Upper lobe of left lung (tissue), 6 donors: ENCODE measurements at regions not wholly inside any gene's neighbourhood (a gene's known extent, or its start where the extent isn't known, plus 50 kb on each side); places are given as distances from the start of the nearest gene placed in this dataset.

Experiments
- ATAC-seq, 2 donors: fragments of 200-7000 bp; cut with Tn5 transposase; one replicate each; pipeline ENCODE4 v1.9.1; 2022; ENCODE audit warnings: mild to moderate bottlenecking in 2 of 2, moderate library complexity in 2 of 2; ENCODE audit not compliant: low FRiP score in 2 of 2
- DNase-seq, 2 donors: peaks; one replicate each; pipeline ENCODE4 v3.0.0-alpha.2; 2019 to 2020
- H3K27ac ChIP-seq, 4 donors: fragments of 200-600 bp; sonication (generic); one replicate each; pipeline ENCODE4 v1.5.1; 2016 to 2019
- H3K27me3 ChIP-seq, 4 donors: fragments of 200-600 bp; sonication (generic); one replicate each; pipeline ENCODE4 v1.5.1; 2017 to 2019
- H3K36me3 ChIP-seq, 4 donors: fragments of 200-600 bp; sonication (generic); one replicate each; pipeline ENCODE4 v1.5.1; 2016 to 2019
- H3K4me1 ChIP-seq, 4 donors: fragments of 200-600 bp; sonication (generic); one replicate each; pipeline ENCODE4 v1.5.1; 2018 to 2019
- H3K4me3 ChIP-seq, 4 donors: fragments of 200-600 bp; sonication (generic); one replicate each; pipeline ENCODE4 v1.5.1; 2017 to 2019; ENCODE audit warnings: mild to moderate bottlenecking in 2 of 4, moderate library complexity in 1 of 4
- H3K9me3 ChIP-seq, 4 donors: fragments of 200-600 bp; sonication (generic); one replicate each; pipeline ENCODE4 v1.5.1; 2018 to 2019
- EP300 ChIP-seq, 4 donors: sonication (generic); formaldehyde crosslinking; IDR thresholded peaks; one replicate each; pipeline ENCODE4 v1.5.1; 2017; ENCODE audit warnings: antibody characterized with exemption in 4 of 4, control low read depth in 2 of 4
- POLR2A ChIP-seq, 4 donors: fragments of 450-650 bp; IDR thresholded peaks; one replicate each; pipeline ENCODE4 v1.5.1; 2016 to 2017; ENCODE audit warnings: antibody characterized with exemption in 4 of 4, mild to moderate bottlenecking in 2 of 4
- POLR2AphosphoS5 ChIP-seq, 2 donors: sonication (generic); formaldehyde crosslinking; IDR thresholded peaks; one replicate each; pipeline ENCODE4 v1.5.1; 2017; ENCODE audit warnings: antibody characterized with exemption in 2 of 2
- WGBS, 2 donors: methylation state at CpG; one replicate each; pipeline ENCODE4 v1.1.5; 2017 to 2018; 5-methylcytosine and 5-hydroxymethylcytosine counted together
- TF ChIP-seq, protein P1 (sequence below), 6 experiments: fragments of 450-650 bp in 4 of 6; fragments of 200-600 bp in 2 of 6; sonication (generic) in 2 of 6; IDR thresholded peaks; one replicate each; pipeline ENCODE4 v1.5.1; 2016 to 2019; ENCODE audit warnings: antibody characterized with exemption in 6 of 6
- donor health status: DM: no; HTN: no; CAD: no; lungs with moderate emphysema.
- donor health status: DM: no; HTN: yes; CAD: no; lungs with severe emphysema.

GRCh38 chr2:16189836-16190160 lies 249.4 kb downstream of the MYCN start:
- Histone ChIP-seq H3K4me1 (no peaks in the 10 kb centered on the region), H3K9me3 (no peaks in the 10 kb centered on the region), H3K36me3 (no peaks in the 10 kb centered on the region), H3K4me3 (no peak overlapping the region), H3K27me3 (no peaks in the 10 kb centered on the region), H3K27ac (no peak overlapping the region)
- DNase-seq, result no peak
- TF ChIP-seq EP300 (IDR thresholded peaks at IDR 0.05) (no peak), POLR2AphosphoS5 (IDR thresholded peaks at IDR 0.05) (no peak), POLR2A (IDR thresholded peaks at IDR 0.05) (no peak)
- TF ChIP-seq, protein P1, sequence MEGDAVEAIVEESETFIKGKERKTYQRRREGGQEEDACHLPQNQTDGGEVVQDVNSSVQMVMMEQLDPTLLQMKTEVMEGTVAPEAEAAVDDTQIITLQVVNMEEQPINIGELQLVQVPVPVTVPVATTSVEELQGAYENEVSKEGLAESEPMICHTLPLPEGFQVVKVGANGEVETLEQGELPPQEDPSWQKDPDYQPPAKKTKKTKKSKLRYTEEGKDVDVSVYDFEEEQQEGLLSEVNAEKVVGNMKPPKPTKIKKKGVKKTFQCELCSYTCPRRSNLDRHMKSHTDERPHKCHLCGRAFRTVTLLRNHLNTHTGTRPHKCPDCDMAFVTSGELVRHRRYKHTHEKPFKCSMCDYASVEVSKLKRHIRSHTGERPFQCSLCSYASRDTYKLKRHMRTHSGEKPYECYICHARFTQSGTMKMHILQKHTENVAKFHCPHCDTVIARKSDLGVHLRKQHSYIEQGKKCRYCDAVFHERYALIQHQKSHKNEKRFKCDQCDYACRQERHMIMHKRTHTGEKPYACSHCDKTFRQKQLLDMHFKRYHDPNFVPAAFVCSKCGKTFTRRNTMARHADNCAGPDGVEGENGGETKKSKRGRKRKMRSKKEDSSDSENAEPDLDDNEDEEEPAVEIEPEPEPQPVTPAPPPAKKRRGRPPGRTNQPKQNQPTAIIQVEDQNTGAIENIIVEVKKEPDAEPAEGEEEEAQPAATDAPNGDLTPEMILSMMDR (IDR thresholded peaks at IDR 0.05), result no peak
- ATAC-seq, result no peak
- 90 to 94% methylated on average over 3 of the region's 3 CpGs for WGBS, 2 donors

- H3K27me3 ChIP-seq, result no peaks in the 10 kb centered on the region
- H3K27ac ChIP-seq, result no peak overlapping the region
- TF ChIP-seq POLR2A (IDR thresholded peaks at IDR 0.05) (no peak), EP300 (IDR thresholded peaks at IDR 0.05) (no peak), POLR2AphosphoS5 (IDR thresholded peaks at IDR 0.05) (no peak)
- TF ChIP-seq, protein P1 (IDR thresholded peaks at IDR 0.05), result no peak
- no peak overlapping the region for H3K4me3 ChIP-seq
- WGBS, 2 donors, result 76 to 80% methylated on average over 5 of the region's 5 CpGs
- no peaks in the 10 kb centered on the region for H3K36me3 ChIP-seq
- no peak for ATAC-seq
- no peak for DNase-seq
- H3K4me1 ChIP-seq, result no peaks in the 10 kb centered on the region
- no peaks in the 10 kb centered on the region for H3K9me3 ChIP-seq
Observed at GRCh38 chr2:16189029-16189835, 248.9 kb downstream of the MYCN start.

DNA sequence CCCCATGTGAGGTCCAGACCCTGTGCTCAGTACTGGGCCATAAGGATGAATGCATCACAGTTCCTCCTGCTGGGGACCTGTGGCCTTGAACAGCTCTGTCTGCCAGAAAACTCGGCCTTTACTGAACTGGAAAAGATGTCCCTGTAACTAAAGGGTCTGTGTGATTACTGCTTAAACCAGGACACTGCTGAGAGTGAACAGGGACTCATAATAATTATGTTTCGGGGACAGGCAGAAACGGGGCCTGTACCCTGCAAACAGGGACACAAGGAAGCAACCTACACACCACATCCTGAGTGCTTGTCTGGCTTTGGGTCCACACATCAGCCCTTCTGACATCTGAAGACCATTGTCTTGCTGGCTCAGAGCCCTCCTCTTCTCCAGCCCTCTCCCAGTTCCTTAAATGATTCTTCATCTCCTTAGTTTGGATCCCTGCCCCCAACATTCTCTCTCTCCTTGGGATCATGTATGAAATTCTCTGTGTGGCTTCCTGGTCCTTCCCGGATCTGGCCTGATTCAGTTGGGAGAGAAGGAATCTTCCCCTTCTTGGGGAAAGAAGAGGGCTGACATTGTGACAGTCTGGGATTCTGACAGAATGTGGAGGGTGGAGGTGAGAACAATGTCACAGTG lies 248.0 kb downstream of the MYCN start:
- WGBS, 2 donors, result 74 to 82% methylated on average over 3 to 4 of the region's 4 CpGs
- no peaks in the 10 kb centered on the region for H3K9me3 ChIP-seq
- ATAC-seq, result no peak
- H3K4me3 ChIP-seq, result no peak overlapping the region
- TF ChIP-seq, protein P1 (IDR thresholded peaks at IDR 0.05), result no peak
- TF ChIP-seq POLR2A (IDR thresholded peaks at IDR 0.05), result no peak
- no peak for TF ChIP-seq POLR2AphosphoS5 (IDR thresholded peaks at IDR 0.05)
- TF ChIP-seq EP300 (IDR thresholded peaks at IDR 0.05), result no peak
- H3K36me3 ChIP-seq, result no peaks in the 10 kb centered on the region
- no peaks in the 10 kb centered on the region for H3K4me1 ChIP-seq
- no peak for DNase-seq
- H3K27me3 ChIP-seq, result no peaks in the 10 kb centered on the region
- H3K27ac ChIP-seq, result no peak overlapping the region

DNA sequence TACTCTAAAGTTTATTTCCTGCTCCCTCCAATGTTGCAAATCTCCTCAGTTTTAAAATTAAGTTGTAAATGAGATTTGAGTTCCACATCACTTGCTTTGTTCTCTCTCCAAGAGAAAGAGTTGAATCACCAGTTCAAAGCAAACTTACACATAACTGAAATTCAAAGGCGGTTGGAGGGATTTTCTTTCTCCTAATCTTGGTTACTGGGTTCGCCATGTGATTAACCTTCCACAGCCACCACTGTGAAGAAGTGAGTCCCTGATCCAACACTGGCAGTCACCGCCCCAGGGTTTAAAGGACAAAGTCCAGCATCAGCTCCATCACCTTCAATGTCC lies 247.1 kb downstream of the MYCN start:
- H3K27me3 ChIP-seq, result no peaks in the 10 kb centered on the region
- no peak overlapping the region for H3K4me3 ChIP-seq
- no peaks in the 10 kb centered on the region for H3K36me3 ChIP-seq
- TF ChIP-seq, protein P1 (IDR thresholded peaks at IDR 0.05), result no peak
- TF ChIP-seq POLR2A (IDR thresholded peaks at IDR 0.05) (no peak), POLR2AphosphoS5 (IDR thresholded peaks at IDR 0.05) (no peak), EP300 (IDR thresholded peaks at IDR 0.05) (no peak)
- DNase-seq, result no peak
- no peak overlapping the region for H3K27ac ChIP-seq
- no peaks in the 10 kb centered on the region for H3K9me3 ChIP-seq
- no peaks in the 10 kb centered on the region for H3K4me1 ChIP-seq
- WGBS, 2 donors, result 88 to 89% methylated on average over 3 of the region's 3 CpGs
- ATAC-seq, result no peak
